ENCODE measurements at regions not wholly inside any gene's neighbourhood (a gene's known extent, or its start where the extent isn't known, plus 50 kb on each side); places are given as distances from the start of the nearest gene placed in this dataset.

GRCh38 chr10:81414038-81414437 is 461.0 kb upstream of the NRG3 start:
- TF ChIP-seq POLR2A (IDR thresholded peaks at IDR 0.05; ENCODE audit: low read depth, low read length) (no peak), NFE2L2 (IDR thresholded peaks at IDR 0.05; ENCODE audit: low read depth, low read length) (no peak)
- TF ChIP-seq, protein P1, sequence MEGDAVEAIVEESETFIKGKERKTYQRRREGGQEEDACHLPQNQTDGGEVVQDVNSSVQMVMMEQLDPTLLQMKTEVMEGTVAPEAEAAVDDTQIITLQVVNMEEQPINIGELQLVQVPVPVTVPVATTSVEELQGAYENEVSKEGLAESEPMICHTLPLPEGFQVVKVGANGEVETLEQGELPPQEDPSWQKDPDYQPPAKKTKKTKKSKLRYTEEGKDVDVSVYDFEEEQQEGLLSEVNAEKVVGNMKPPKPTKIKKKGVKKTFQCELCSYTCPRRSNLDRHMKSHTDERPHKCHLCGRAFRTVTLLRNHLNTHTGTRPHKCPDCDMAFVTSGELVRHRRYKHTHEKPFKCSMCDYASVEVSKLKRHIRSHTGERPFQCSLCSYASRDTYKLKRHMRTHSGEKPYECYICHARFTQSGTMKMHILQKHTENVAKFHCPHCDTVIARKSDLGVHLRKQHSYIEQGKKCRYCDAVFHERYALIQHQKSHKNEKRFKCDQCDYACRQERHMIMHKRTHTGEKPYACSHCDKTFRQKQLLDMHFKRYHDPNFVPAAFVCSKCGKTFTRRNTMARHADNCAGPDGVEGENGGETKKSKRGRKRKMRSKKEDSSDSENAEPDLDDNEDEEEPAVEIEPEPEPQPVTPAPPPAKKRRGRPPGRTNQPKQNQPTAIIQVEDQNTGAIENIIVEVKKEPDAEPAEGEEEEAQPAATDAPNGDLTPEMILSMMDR (conservative IDR thresholded peaks at IDR 0.05; ENCODE audit: low read depth, low read length), result no peak

Measured in IMR-90 (cell line).